HG03432 (cell line): ENCODE measurements at regions not wholly inside any gene's neighbourhood (a gene's known extent, or its start where the extent isn't known, plus 50 kb on each side); places are given as distances from the start of the nearest gene placed in this dataset.

Experiments used
- ATAC-seq: cut with Tn5 transposase; IDR thresholded peaks from one replicate; pipeline ENCODE4 v1.9.1; 2021; ENCODE audit warnings: mild to moderate bottlenecking, moderate library complexity; ENCODE audit not compliant: unreplicated experiment

DNA sequence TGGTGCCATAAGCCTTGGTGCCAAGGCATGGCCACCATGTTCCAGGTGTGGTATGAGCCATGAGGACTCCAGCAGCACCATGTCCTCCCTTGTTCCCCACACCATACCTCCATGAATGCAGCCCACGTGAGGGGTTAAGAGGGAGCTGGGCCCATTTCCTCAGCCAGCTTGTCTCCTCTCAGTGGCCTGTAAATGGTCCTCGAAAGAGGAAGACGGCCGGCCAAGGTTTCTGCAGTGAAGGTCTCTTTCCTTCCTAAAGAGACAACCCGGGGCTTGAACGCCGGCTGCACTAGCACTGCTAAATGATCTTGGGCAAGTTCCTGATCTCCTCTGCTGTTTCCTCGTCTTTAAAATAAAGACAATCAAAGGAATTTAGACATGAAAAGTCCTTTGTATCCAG, 154.0 kb downstream of the BMP7 start:
- no peak for ATAC-seq

DNA sequence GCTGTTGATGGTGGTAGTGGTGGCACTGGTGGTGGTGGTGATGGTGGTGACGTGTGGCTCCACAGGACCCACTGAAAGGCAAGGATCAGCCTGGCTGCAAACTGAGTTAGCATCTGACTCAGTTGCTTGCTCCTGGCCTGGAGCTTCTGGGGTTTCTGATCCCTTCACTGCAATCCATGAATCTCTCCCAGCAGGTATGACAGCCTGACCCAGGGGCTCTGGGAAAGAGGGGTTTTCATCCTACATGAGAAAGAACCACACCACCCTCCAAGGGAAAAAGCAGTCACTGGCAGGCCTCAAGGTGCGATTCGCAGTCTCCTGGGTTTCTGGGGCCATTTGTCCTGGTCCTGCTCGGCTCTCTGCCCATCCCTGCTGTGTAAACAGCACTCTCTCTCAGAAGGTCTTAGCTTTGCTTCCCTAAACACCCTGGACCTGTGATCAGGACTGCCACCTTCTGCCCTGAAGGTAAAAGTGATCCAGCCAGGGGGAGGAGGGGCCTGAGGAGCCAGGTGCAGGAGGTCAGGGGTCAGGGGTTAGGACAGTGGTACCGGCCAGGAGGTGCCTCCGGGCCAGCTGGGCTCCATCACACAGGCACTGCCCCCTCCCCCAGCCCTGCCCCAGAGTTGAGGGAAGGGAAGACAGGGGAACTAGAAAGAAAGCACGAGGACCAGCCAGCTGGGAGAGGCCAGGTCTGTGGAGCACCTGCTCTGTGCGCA, 152.0 kb downstream of the BMP7 start:
- no peak for ATAC-seq

DNA sequence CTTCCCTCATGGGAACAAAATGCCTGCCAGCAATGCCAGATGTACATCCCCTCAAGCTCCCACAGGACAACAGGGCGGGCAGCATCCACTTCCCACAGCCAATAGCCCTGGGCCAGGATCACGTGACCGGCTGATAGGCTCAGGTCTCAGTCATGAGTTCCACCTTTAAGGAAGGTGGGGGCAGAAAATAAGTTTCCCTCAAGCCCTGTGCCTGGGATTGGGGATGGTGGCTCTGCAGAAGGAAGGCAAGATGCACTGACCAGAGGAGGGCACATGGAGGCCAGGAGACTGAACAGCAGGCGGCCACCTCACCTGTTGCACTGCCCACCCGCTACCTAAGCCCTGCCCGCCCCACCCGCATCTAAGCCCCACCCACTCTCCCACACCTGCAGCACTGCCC, 149.1 kb downstream of the BMP7 start:
- no peak for ATAC-seq

DNA sequence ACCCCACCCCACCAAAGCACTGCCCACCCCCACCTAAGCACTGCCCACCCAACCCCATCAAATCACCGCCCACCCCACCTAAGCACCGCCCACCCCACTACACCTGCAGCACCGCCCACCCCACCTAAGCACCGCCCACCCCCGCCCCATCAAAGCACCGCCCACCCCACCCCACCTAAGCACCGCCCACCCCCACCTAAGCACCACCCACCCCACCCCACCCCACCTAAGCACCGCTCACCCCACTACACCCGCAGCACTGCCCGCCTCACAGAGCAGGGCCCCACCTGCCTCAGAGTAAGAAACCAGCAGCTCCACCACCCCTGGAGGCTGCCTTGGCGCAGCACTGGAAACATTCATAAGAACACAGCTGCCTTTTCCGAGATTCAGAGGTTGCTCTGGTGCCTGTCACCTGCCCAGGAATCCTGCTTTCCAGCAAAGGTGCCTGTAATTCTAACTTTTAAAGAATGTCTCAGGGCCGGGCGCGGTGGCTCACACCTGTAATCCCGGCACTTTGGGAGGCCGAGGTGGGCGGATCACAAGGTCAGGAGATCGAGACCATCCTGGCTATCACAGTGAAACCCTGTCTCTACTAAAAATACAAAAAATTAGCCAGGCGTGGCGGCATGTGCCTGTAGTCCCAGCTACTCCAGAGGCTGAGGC, 148.2 kb downstream of the BMP7 start:
- no peak for ATAC-seq
